Subcutaneous abdominal adipose tissue (tissue), 5 donors: ENCODE measurements at regions not wholly inside any gene's neighbourhood (a gene's known extent, or its start where the extent isn't known, plus 50 kb on each side); places are given as distances from the start of the nearest gene placed in this dataset.

Experiments
- H3K27ac ChIP-seq: one replicate; pipeline ENCODE4 v1.7.0; 2013; ENCODE audit warnings: low read depth, mild to moderate bottlenecking, inconsistent platforms, low read length, moderate library complexity
- H3K27me3 ChIP-seq, 5 donors: one replicate each; pipeline ENCODE4 v1.7.0; 2013; ENCODE audit warnings: low read length in 5 of 5, inconsistent platforms in 1 of 5; ENCODE audit not compliant: control insufficient read depth in 5 of 5, insufficient read depth in 4 of 5
- H3K36me3 ChIP-seq, 5 donors: one replicate each; pipeline ENCODE4 v1.7.0; 2013; ENCODE audit warnings: low read length in 5 of 5; ENCODE audit not compliant: control insufficient read depth in 5 of 5, insufficient read depth in 5 of 5
- H3K4me1 ChIP-seq, 5 donors: one replicate each; pipeline ENCODE4 v1.7.0; 2013; ENCODE audit warnings: low read length in 5 of 5, mild to moderate bottlenecking in 3 of 5, moderate library complexity in 1 of 5; ENCODE audit not compliant: control insufficient read depth in 5 of 5, insufficient read depth in 5 of 5
- H3K4me3 ChIP-seq, 5 donors: one replicate each; pipeline ENCODE4 v1.7.0; 2013; ENCODE audit warnings: low read length in 5 of 5, low read depth in 1 of 5
- H3K9ac ChIP-seq, 5 donors: one replicate each; pipeline ENCODE4 v1.7.0; 2013; ENCODE audit warnings: low read length in 5 of 5, mild to moderate bottlenecking in 4 of 5, moderate library complexity in 3 of 5
- H3K9me3 ChIP-seq, 5 donors: one replicate each; pipeline ENCODE4 v1.7.0; 2013; ENCODE audit warnings: low read length in 5 of 5; ENCODE audit not compliant: control insufficient read depth in 5 of 5
- donor health status: healthy.
- donor health status: healthy.
- donor health status: healthy.
- donor health status: healthy.
- donor health status: healthy.

DNA sequence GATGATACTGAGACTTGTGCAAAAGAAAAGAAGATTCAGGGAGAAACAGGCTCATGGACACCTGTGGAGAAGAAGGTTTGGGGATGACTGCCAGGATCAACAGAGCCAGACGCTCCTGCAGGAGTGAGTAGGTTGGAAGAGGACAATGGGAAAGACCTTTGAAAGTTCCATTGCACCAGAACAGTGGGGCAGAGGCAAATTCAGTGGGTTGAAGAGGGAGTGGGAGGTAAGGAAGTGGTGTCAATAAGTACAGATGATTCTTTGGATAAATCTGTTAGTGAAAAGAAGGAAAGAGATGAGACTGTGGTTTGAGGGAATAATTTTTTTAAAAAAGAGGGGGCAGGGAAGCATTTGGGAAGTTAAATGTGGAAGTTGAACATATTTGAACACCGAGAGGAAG lies 212.8 kb downstream of the SOX9 start:
- H3K4me1 ChIP-seq = peaks cover 0 to 4% (median 2%) of the 10 kb centered on the region in 5 donors
- no peak overlapping the region for H3K4me3 ChIP-seq
- no peaks in the 10 kb centered on the region for H3K36me3 ChIP-seq
- H3K27ac ChIP-seq = no peak overlapping the region
- no peak overlapping the region for H3K9ac ChIP-seq
- peaks cover 0 to 26% (median 14%) of the 10 kb centered on the region in 5 donors for H3K27me3 ChIP-seq
- H3K9me3 ChIP-seq = no peaks in the 10 kb centered on the region

DNA sequence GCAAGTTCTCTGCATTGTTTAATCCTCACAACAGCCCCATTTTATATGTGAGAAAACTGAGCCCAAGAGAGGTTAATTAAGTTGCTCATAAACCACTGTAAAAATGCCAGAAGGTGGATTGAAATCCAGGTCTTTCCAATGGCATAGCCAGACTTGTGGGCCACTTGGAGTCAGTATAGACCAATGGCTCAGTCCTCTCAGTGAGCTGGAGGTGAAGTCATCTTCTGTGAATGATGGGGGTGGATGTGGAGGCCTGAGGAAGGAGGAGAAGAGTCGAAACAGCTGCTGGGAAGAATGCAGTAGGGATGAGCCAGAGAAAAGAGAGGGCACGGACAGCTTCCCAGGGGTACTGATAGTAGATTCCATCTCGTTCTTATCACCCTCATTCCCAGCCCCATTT lies 213.4 kb downstream of the SOX9 start:
- Histone ChIP-seq H3K36me3 (no peaks in the 10 kb centered on the region), H3K4me1 (peaks cover 0 to 10% (median 8%) of the 10 kb centered on the region in 5 donors), H3K27ac (no peak overlapping the region), H3K4me3 (no peak overlapping the region), H3K27me3 (peaks cover 0 to 28% (median 14%) of the 10 kb centered on the region in 5 donors), H3K9ac (no peak overlapping the region), H3K9me3 (no peaks in the 10 kb centered on the region)

DNA sequence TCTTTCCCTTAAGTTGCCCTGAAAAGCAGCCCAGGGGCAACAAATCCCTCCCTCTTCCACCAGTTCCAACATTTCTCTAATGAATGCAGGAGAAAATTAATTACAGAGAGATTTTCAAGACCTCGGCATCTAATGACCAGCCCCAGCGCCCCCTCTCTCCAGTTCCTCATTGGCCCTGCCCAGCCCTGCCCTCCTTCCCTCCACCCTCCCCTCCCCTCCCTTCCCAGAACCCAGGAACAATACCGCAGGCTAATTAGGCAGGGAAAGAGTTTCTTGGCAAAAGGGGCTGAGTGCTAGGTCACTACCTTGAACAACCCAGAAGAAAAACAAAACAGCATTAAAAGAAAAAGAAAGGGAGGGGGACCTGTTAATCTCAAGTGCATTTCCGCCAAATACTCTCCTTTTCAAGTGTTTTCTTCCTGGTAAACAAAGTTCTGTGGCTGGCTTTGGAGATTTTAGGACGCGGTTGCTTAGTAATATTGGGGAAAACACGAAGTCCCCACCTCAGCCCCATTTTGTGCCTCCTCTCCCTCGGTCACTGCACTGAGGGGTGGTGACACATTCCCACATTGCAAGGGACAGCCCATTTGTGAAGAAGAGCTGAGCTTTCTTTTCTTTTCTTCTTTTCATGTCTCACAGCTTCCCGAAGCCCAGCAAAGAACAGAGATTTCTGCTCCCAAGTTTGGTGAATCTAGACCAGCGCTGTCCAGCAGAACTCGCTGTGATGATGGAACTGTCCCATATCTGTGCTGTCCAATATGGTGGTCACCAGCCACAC lies 215.4 kb downstream of the SOX9 start:
- no peak overlapping the region for H3K9ac ChIP-seq
- H3K27ac ChIP-seq = no peak overlapping the region
- peaks cover 0 to 34% (median 12%) of the 10 kb centered on the region in 5 donors for H3K27me3 ChIP-seq

DNA sequence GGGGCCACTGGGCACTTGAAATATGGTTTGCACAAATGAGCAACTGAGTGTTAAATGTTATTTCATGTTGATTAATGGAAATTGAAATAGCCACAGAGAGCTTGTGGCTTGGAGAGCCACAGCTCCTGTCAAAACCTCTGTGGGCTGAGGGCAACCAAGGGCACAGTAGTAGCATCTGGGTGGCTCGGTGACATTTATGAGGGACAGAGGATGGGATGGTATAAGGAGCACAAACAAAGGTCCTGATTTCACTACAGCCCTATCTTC lies 215.9 kb downstream of the SOX9 start:
- H3K4me3 ChIP-seq = no peak overlapping the region
- peaks cover 0 to 12% (median 8%) of the 10 kb centered on the region in 5 donors for H3K4me1 ChIP-seq
- H3K27ac ChIP-seq = no peak overlapping the region
- no peaks in the 10 kb centered on the region for H3K9me3 ChIP-seq
- no peaks in the 10 kb centered on the region for H3K36me3 ChIP-seq
- no peak overlapping the region for H3K9ac ChIP-seq
- H3K27me3 ChIP-seq = peaks cover 0 to 34% (median 12%) of the 10 kb centered on the region in 5 donors

More for the DNA sequence above, 215.4 kb downstream of the SOX9 start:
- Histone ChIP-seq H3K36me3 (no peaks in the 10 kb centered on the region), H3K4me1 (peaks cover 0 to 12% (median 8%) of the 10 kb centered on the region in 5 donors), H3K4me3 (no peak overlapping the region), H3K9me3 (no peaks in the 10 kb centered on the region)

- Histone ChIP-seq H3K9me3 (no peaks in the 10 kb centered on the region), H3K9ac (no peak overlapping the region), H3K36me3 (no peaks in the 10 kb centered on the region), H3K4me1 (peaks cover 0 to 23% (median 22%) of the 10 kb centered on the region in 5 donors), H3K27me3 (peaks cover 0 to 39% (median 15%) of the 10 kb centered on the region in 5 donors), H3K4me3 (no peak overlapping the region), H3K27ac (no peak overlapping the region)
Measured at GRCh38 chr17:72338304-72338703, 217.5 kb downstream of the SOX9 start.

- H3K4me1 ChIP-seq = peaks cover 0 to 27% (median 24%) of the 10 kb centered on the region in 5 donors
- no peak overlapping the region for H3K27ac ChIP-seq
- H3K36me3 ChIP-seq = no peaks in the 10 kb centered on the region
- H3K4me3 ChIP-seq = no peak overlapping the region
- H3K27me3 ChIP-seq = peaks cover 0 to 38% (median 15%) of the 10 kb centered on the region in 5 donors
- no peaks in the 10 kb centered on the region for H3K9me3 ChIP-seq
- no peak overlapping the region for H3K9ac ChIP-seq
Measured at GRCh38 chr17:72338847-72339790, 218.3 kb downstream of the SOX9 start.

GRCh38 chr17:72340836-72341235 lies 220.0 kb downstream of the SOX9 start:
- H3K27ac ChIP-seq = no peak overlapping the region
- H3K9me3 ChIP-seq = no peaks in the 10 kb centered on the region
- no peak overlapping the region for H3K4me3 ChIP-seq
- peaks cover 0 to 27% (median 15%) of the 10 kb centered on the region in 5 donors for H3K27me3 ChIP-seq
- H3K36me3 ChIP-seq = no peaks in the 10 kb centered on the region
- no peak overlapping the region for H3K9ac ChIP-seq
- peaks cover 0 to 27% (median 24%) of the 10 kb centered on the region in 5 donors for H3K4me1 ChIP-seq

GRCh38 chr17:72342061-72342460 lies 221.2 kb downstream of the SOX9 start:
- H3K27ac ChIP-seq = no peak overlapping the region
- peak overlapping the region in 1 of 5 donors; percentile 2 for H3K4me3 ChIP-seq
- H3K9me3 ChIP-seq = no peaks in the 10 kb centered on the region
- no peak overlapping the region for H3K9ac ChIP-seq
- no peaks in the 10 kb centered on the region for H3K36me3 ChIP-seq
- peaks cover 0 to 23% (median 15%) of the 10 kb centered on the region in 5 donors for H3K27me3 ChIP-seq
- peaks cover 0 to 27% (median 24%) of the 10 kb centered on the region in 5 donors for H3K4me1 ChIP-seq

DNA sequence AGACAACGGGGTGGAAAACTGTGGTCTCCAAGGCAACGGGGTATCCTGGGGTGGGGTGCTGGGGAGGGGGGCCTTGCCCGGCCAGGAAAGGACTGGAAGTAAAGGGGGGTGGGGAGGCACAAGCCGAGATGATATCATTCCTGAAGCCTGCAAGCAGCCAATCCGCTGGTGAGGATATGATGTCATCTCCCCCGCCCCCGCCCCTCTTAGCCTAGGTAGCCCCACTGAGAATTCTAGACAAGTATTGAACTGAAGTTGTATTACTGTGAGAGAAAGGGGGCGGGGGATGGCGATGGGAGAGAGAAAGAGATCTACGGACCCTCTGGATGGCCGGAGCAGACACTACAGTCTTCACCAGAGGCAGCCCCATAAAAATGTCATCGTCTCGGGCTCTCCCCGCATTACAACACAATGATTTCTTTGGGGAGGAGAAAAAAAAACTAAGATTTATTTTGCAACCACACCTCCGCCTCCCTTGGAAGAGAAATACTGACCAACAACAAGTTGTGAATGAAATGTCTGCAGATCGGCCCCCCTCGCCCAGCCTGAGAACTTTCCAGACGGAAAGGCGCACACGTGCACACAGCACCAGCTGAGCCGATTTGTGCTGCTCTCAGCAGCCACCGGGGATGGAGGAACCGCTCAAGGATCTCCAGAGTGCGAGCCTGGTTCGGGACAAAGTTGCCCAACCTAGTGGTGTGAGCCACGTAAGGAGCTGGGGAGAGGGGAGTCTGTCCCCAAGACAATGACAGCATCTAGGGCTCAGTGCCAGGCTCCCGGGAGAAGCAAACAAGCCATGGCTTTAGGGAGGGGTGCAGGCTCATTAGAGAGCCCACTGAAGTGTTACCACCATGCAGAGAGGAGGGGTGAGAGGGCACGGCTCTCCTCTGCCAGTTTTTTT lies 222.1 kb downstream of the SOX9 start:
- Histone ChIP-seq H3K4me3 (peak overlapping the region in 1 of 5 donors; percentile 35), H3K27me3 (peaks cover 0 to 23% (median 12%) of the 10 kb centered on the region in 5 donors), H3K9ac (no peak overlapping the region), H3K27ac (peak overlapping the region; percentile 11), H3K9me3 (no peaks in the 10 kb centered on the region), H3K4me1 (peaks cover 0 to 27% (median 24%) of the 10 kb centered on the region in 5 donors), H3K36me3 (no peaks in the 10 kb centered on the region)
